Caco-2 (cell line): ENCODE measurements at regions not wholly inside any gene's neighbourhood (a gene's known extent, or its start where the extent isn't known, plus 50 kb on each side); places are given as distances from the start of the nearest gene placed in this dataset.
"Not testable (repeated sequence)": the region's sequence is repeated elsewhere in the genome, so short reads cannot be mapped to it uniquely, and the experiment has no call there.

Experiments
- BruUV-seq: library from RNA; stranded (reverse); fragments of 400-500 nt; replicated peaks from 2 replicates; lab custom pipeline; 2021; lab: Mats Ljungman, UMichigan
- CTCF ChIA-PET: fragments of 300-600 bp; sonication (Branson Sonifier 250); formaldehyde crosslinking; loops from one replicate; lab custom pipeline; 2022; ENCODE audit warnings: antibody characterized with exemption; lab: Charles Lee
- POLR2A ChIA-PET: fragments of 300-600 bp; sonication (Branson Sonifier 250); formaldehyde crosslinking; loops from one replicate; lab custom pipeline; 2022; ENCODE audit warnings: antibody characterized with exemption; lab: Charles Lee
- DNase-seq, 2 experiments: peaks; one replicate each; pipeline versions ENCODE4 v3.0.0 to v3.0.0-alpha.2; 2020 to 2022
- H3K27me3 ChIP-seq: replicated peaks from 2 replicates; pipeline ENCODE4 v1.6.0; 2011; ENCODE audit warnings: low read length; ENCODE audit not compliant: control insufficient read depth, insufficient read depth
- H3K36me3 ChIP-seq: 2 replicates; pipeline ENCODE4 v1.5.1; 2011; ENCODE audit warnings: low read length; ENCODE audit not compliant: control insufficient read depth, insufficient read depth
- H3K4me1 ChIP-seq: fragments of 250-450 bp; sonication (Bioruptor Pico); 2 replicates; pipeline ENCODE4 v1.5.1; 2020; ENCODE audit warnings: mild to moderate bottlenecking
- H3K4me3 ChIP-seq: 2 replicates; pipeline ENCODE4 v1.5.1; 2011; ENCODE audit warnings: low read depth, mild to moderate bottlenecking, control low read depth, low read length
- H3K9me3 ChIP-seq: fragments of 250-450 bp; sonication (Bioruptor Pico); 2 replicates; pipeline ENCODE4 v1.5.1; 2020; ENCODE audit warnings: mild to moderate bottlenecking, moderate library complexity
- H3K27ac Mint-ChIP-seq: one replicate; pipeline ENCODE4 v1.8.0; 2022; ENCODE audit warnings: mixed read lengths; ENCODE audit not compliant: unreplicated experiment
- H3K27me3 Mint-ChIP-seq: one replicate; pipeline ENCODE4 v1.8.0; 2022; ENCODE audit warnings: mixed read lengths; ENCODE audit not compliant: insufficient read depth, unreplicated experiment
- H3K36me3 Mint-ChIP-seq: one replicate; pipeline ENCODE4 v1.8.0; 2022; ENCODE audit warnings: mild to moderate bottlenecking, mixed read lengths; ENCODE audit not compliant: insufficient read depth, unreplicated experiment
- H3K4me1 Mint-ChIP-seq: one replicate; pipeline ENCODE4 v1.8.0; 2022; ENCODE audit warnings: low read depth, mixed read lengths; ENCODE audit not compliant: unreplicated experiment
- H3K4me3 Mint-ChIP-seq: one replicate; pipeline ENCODE4 v1.8.0; 2022; ENCODE audit warnings: mild to moderate bottlenecking, moderate library complexity, mixed read lengths; ENCODE audit not compliant: unreplicated experiment
- H3K9me3 Mint-ChIP-seq: one replicate; pipeline ENCODE4 v1.8.0; 2022; ENCODE audit warnings: mixed read lengths; ENCODE audit not compliant: unreplicated experiment
- intact Hi-C: fragments of 100-400 bp; cut with micrococcal nuclease; formaldehyde crosslinking; loops from one replicate; pipeline ENCODE4 v1.10.0; 2022; ENCODE audit not compliant: unreplicated experiment
- TF ChIP-seq, protein P1 (sequence below), 2 experiments: fragments of 200-600 bp in 1 of 2; IDR thresholded peaks; 1 replicate in 1 of 2; 2 replicates in 1 of 2; pipeline versions ENCODE4 v1.5.1 to v1.8.0; 2011 to 2022; ENCODE audit warnings: antibody characterized with exemption in 1 of 2, control low read depth in 1 of 2, inconsistent platforms in 1 of 2, low read depth in 1 of 2, low read length in 1 of 2, mild to moderate bottlenecking in 1 of 2, moderate library complexity in 1 of 2; ENCODE audit not compliant: insufficient read depth in 1 of 2, severe bottlenecking in 1 of 2, unreplicated experiment in 1 of 2

DNA sequence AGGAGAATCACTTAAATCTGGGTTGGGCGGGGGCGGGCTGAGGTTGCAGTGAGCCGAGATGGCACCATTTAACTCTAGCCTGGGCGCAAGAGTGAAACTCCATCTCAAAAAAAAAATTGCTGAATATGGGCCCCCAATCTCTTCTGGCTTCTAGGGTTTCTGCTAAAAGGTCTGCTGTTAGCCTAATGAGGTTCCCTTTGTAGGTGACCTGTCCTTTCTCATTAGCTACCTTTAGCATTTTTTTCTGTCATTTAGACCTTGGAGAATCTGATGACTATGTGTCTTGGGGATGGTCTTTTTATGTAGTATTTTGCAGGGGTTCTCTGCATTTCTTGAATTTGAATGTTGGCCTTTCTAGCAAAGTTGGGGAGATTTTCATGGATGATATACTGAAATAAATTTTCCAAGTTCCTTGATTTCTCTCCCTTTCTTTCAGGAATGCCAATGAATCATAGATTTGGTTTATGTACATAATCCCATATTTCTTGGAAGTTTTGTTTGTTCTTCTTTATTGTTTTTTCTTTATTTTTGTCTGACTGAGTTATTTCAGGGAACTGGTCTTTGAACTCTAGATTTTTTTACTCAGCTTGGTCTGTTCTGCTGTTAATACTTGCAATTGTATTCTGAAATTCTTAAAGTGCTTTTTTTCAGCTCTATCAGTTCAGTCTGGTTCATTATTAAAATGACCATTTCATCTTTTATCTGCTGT, 181.5 kb downstream of the TTC6 start:
- Mint-ChIP-seq H3K4me3 (no peak overlapping the region), H3K4me1 (peaks cover 8% of the 10 kb centered on the region), H3K27ac (no peak overlapping the region), H3K27me3 (no peaks in the 10 kb centered on the region), H3K9me3 (peaks cover 7% of the 10 kb centered on the region), H3K36me3 (no peaks in the 10 kb centered on the region)
- ChIA-PET POLR2A (no interaction called here), CTCF (no interaction called here)
- intact Hi-C loops: no loop called here
- no peaks in the 10 kb centered on the region for H3K9me3 ChIP-seq
- TF ChIP-seq, protein P1, sequence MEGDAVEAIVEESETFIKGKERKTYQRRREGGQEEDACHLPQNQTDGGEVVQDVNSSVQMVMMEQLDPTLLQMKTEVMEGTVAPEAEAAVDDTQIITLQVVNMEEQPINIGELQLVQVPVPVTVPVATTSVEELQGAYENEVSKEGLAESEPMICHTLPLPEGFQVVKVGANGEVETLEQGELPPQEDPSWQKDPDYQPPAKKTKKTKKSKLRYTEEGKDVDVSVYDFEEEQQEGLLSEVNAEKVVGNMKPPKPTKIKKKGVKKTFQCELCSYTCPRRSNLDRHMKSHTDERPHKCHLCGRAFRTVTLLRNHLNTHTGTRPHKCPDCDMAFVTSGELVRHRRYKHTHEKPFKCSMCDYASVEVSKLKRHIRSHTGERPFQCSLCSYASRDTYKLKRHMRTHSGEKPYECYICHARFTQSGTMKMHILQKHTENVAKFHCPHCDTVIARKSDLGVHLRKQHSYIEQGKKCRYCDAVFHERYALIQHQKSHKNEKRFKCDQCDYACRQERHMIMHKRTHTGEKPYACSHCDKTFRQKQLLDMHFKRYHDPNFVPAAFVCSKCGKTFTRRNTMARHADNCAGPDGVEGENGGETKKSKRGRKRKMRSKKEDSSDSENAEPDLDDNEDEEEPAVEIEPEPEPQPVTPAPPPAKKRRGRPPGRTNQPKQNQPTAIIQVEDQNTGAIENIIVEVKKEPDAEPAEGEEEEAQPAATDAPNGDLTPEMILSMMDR (IDR thresholded peaks at IDR 0.05; ENCODE audit: insufficient read depth in 1 of 2, low read depth in 1 of 2, low read length in 1 of 2, severe bottlenecking in 1 of 2, unreplicated experiment in 1 of 2): no peak
- BruUV-seq: no TSS peak
- no peak for DNase-seq
- H3K27me3 ChIP-seq: no peaks in the 10 kb centered on the region
- H3K4me1 ChIP-seq: peaks cover 5% of the 10 kb centered on the region; the same call in 1 of the 2 replicates
- no peaks in the 10 kb centered on the region for H3K36me3 ChIP-seq
- no peak overlapping the region for H3K4me3 ChIP-seq

DNA sequence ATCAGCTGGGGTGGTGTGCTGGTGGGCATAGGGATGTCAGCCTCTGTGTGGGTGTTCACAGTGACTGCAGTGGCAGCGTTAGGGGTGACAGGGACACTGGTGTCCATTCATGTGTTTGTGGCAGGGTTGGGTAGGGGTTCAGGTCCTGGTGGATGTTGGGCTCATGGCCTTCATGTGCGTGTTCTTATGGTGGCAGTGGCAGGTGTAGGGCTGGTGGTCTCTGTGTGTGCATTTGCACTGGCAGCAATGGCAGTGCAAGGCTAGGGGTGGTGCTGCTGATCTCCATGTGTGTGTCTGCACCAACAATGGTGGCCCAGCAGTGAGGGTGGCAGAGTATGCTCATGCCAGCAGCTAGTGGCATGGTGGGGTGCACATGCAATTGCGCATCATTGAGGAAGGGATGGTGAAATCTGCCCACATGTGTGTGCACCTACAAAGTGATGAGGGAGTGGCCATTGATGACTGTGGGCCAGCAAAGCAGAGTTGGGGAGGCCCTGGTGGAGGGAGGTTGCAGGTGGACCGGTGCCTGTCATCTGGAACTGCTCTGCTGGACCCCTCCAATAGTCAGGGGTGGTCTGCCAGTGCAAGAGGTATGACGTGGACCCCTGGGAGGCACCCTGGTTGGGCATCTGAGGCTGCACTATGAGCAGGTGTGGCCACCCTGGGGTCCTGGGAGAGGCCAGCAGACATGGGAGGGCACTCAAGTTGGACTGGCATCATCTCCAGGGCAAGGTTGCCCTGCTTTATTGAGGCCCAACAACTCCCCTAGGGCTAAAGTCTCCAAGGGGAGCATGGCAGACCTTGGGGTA, 182.9 kb downstream of the TTC6 start:
- Histone ChIP-seq H3K36me3 (no peaks in the 10 kb centered on the region), H3K4me3 (no peak overlapping the region), H3K4me1 (peaks cover 5% of the 10 kb centered on the region; the same call in 1 of the 2 replicates), H3K27me3 (no peaks in the 10 kb centered on the region), H3K9me3 (no peaks in the 10 kb centered on the region)
- ChIA-PET CTCF (no interaction called here), POLR2A (no interaction called here)
- Mint-ChIP-seq H3K9me3 (peaks cover 7% of the 10 kb centered on the region), H3K27ac (no peak overlapping the region), H3K36me3 (no peaks in the 10 kb centered on the region), H3K4me1 (peaks cover 8% of the 10 kb centered on the region), H3K4me3 (no peak overlapping the region), H3K27me3 (no peaks in the 10 kb centered on the region)
- TF ChIP-seq, protein P1 (IDR thresholded peaks at IDR 0.05; ENCODE audit: insufficient read depth in 1 of 2, low read depth in 1 of 2, low read length in 1 of 2, severe bottlenecking in 1 of 2, unreplicated experiment in 1 of 2): no peak
- intact Hi-C loops: no loop called here
- no TSS peak for BruUV-seq
- no peak for DNase-seq

DNA sequence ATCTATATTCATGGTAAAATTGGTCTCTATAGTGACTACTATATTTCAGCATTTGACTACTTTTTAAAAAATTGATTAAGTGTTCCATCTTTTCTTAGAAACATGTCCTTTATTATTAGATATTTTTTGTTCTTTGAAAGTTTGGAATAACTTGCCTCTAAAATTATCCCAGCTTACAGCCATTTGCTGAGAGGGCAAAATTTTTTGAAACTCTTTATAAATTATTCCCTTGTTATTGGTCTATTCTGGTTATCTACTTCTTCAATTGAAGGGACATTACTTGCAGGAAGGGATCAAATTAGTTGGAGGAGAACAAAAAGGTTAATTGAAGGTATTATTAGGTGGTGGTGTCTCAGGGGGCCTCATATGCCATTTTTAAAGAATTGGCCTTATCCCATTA, 184.1 kb downstream of the TTC6 start:
- intact Hi-C loops: no loop called here
- H3K4me1 Mint-ChIP-seq: peaks cover 8% of the 10 kb centered on the region

DNA sequence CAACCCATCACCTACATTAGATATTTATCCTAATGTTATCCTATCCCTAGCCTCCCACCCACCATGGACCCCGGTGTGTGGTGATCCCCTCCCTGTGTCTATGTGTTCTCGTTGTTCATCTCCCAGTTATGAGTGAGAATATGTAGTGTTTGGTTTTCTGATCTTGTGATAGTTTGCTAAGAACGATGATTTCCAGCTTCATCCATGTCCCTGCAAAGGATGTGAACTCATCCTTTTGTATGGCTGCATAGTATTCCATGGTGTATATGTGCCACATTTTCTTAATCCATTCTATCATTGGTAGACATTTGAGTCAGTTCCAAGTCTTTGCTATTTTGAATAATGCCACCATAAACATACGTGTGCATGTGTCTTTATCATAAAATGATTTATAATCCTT, 185.3 kb downstream of the TTC6 start:
- H3K4me3 ChIP-seq, H3K27ac Mint-ChIP-seq, H3K36me3 Mint-ChIP-seq, BruUV-seq, H3K4me3 Mint-ChIP-seq, CTCF ChIA-PET, H3K4me1 Mint-ChIP-seq, H3K36me3 ChIP-seq, H3K9me3 ChIP-seq, H3K27me3 Mint-ChIP-seq, intact Hi-C loops, DNase-seq, H3K27me3 ChIP-seq, H3K4me1 ChIP-seq, POLR2A ChIA-PET, H3K9me3 Mint-ChIP-seq: not testable (repeated sequence)

More for the DNA sequence above, 184.1 kb downstream of the TTC6 start:
- no peaks in the 10 kb centered on the region for H3K27me3 Mint-ChIP-seq
- no peaks in the 10 kb centered on the region for H3K36me3 ChIP-seq
- H3K4me3 ChIP-seq: no peak overlapping the region
- ChIA-PET POLR2A (no interaction called here), CTCF (no interaction called here)
- H3K27ac Mint-ChIP-seq: no peak overlapping the region
- H3K4me1 ChIP-seq: peaks cover 5% of the 10 kb centered on the region; the same call in 1 of the 2 replicates
- H3K4me3 Mint-ChIP-seq: no peak overlapping the region
- H3K36me3 Mint-ChIP-seq: no peaks in the 10 kb centered on the region
- no TSS peak for BruUV-seq
- no peaks in the 10 kb centered on the region for H3K9me3 ChIP-seq
- H3K27me3 ChIP-seq: no peaks in the 10 kb centered on the region
- peaks cover 7% of the 10 kb centered on the region for H3K9me3 Mint-ChIP-seq
- TF ChIP-seq, protein P1 (IDR thresholded peaks at IDR 0.05; ENCODE audit: insufficient read depth in 1 of 2, low read depth in 1 of 2, low read length in 1 of 2, severe bottlenecking in 1 of 2, unreplicated experiment in 1 of 2): no peak
- no peak for DNase-seq
